Esophagus squamous epithelium (tissue), 4 donors: ENCODE measurements at regions not wholly inside any gene's neighbourhood (a gene's known extent, or its start where the extent isn't known, plus 50 kb on each side); places are given as distances from the start of the nearest gene placed in this dataset.

Experiments
- CTCF ChIP-seq, 6 experiments: fragments of 450-650 bp in 4 of 6; fragments of 200-600 bp in 2 of 6; sonication (generic) in 2 of 6; IDR thresholded peaks; one replicate each; pipeline ENCODE4 v1.5.1; 2016 to 2019; ENCODE audit warnings: antibody characterized with exemption in 6 of 6, mild to moderate bottlenecking in 4 of 6, moderate library complexity in 4 of 6
- POLR2A ChIP-seq, 4 donors: fragments of 450-650 bp; IDR thresholded peaks; one replicate each; pipeline ENCODE4 v1.6.1; 2017; ENCODE audit warnings: antibody characterized with exemption in 4 of 4, mild to moderate bottlenecking in 4 of 4, moderate library complexity in 3 of 4

GRCh38 chr13:56670563-56670962 is 470.2 kb upstream of the PRR20A start:
- TF ChIP-seq CTCF (IDR thresholded peaks at IDR 0.05) (no peak), POLR2A (IDR thresholded peaks at IDR 0.05) (no peak)
